Activated CD8-positive, alpha-beta memory T cell treated with anti-CD3 and anti-CD28 coated beads for 36 hours (primary cell): ENCODE measurements at regions not wholly inside any gene's neighbourhood (a gene's known extent, or its start where the extent isn't known, plus 50 kb on each side); places are given as distances from the start of the nearest gene placed in this dataset.
"Not testable (repeated sequence)": the region's sequence is repeated elsewhere in the genome, so short reads cannot be mapped to it uniquely, and the experiment has no call there.

Source experiments
- CTCF ChIA-PET: fragments of 350-600 bp; sonication (Branson Sonifier 250); formaldehyde crosslinking; loops from one replicate; lab custom pipeline; 2021; ENCODE audit warnings: antibody characterized with exemption; lab: Charles Lee
- POLR2A ChIA-PET: fragments of 350-600 bp; sonication (Branson Sonifier 250); formaldehyde crosslinking; loops from one replicate; lab custom pipeline; 2021; ENCODE audit warnings: antibody characterized with exemption; lab: Charles Lee

- ChIA-PET POLR2A (no interaction called here), CTCF (no interaction called here)
Measured at GRCh38 chr6:33903579-33903978, 99.8 kb upstream of the MLN start.

- ChIA-PET POLR2A (no interaction called here), CTCF (no interaction called here)
Measured at GRCh38 chr6:33902457-33902853, 98.7 kb upstream of the MLN start.

- ChIA-PET CTCF (no interaction called here), POLR2A (no interaction called here)
Measured at GRCh38 chr6:33901822-33902456, 98.1 kb upstream of the MLN start.

- ChIA-PET CTCF (no interaction called here), POLR2A (no interaction called here)
Measured at GRCh38 chr6:33898771-33899170, 95.0 kb upstream of the MLN start.

- ChIA-PET CTCF (no interaction called here), POLR2A (no interaction called here)
Measured at GRCh38 chr6:33897189-33897780, 93.5 kb upstream of the MLN start.

- CTCF ChIA-PET, result no interaction called here
- POLR2A ChIA-PET, result no interaction called here
Measured at GRCh38 chr6:33896391-33897188, 92.8 kb upstream of the MLN start.

GRCh38 chr6:33895988-33896387, 92.2 kb upstream of the MLN start:
- CTCF ChIA-PET, result no interaction called here
- POLR2A ChIA-PET, result no interaction called here

GRCh38 chr6:33895296-33895695, 91.5 kb upstream of the MLN start:
- POLR2A ChIA-PET, result no interaction called here
- CTCF ChIA-PET, result no interaction called here

- CTCF ChIA-PET, result no interaction called here
- POLR2A ChIA-PET, result no interaction called here
Measured at GRCh38 chr6:33894438-33894837, 90.6 kb upstream of the MLN start.

- ChIA-PET POLR2A (no interaction called here), CTCF (no interaction called here)
Measured at GRCh38 chr6:33892581-33893346, 89.0 kb upstream of the MLN start.

- CTCF ChIA-PET, result no interaction called here
- POLR2A ChIA-PET, result no interaction called here
Measured at GRCh38 chr6:33888664-33889200, 84.9 kb upstream of the MLN start.

- CTCF ChIA-PET, result no interaction called here
Measured at GRCh38 chr6:33888183-33888582, 84.4 kb upstream of the MLN start.

GRCh38 chr6:33886673-33887144, 82.9 kb upstream of the MLN start:
- ChIA-PET CTCF (no interaction called here), POLR2A (no interaction called here)

More at GRCh38 chr6:33888183-33888582, 84.4 kb upstream of the MLN start:
- POLR2A ChIA-PET, result no interaction called here

GRCh38 chr6:33885132-33886057, 81.6 kb upstream of the MLN start:
- CTCF ChIA-PET, result interaction anchor here (0.6 kb wide), 1 partner anchor 69 kb away, joined by 3 read pairs; no protein-coding TSS in a partner anchor
- POLR2A ChIA-PET, result no interaction called here

- POLR2A ChIA-PET, CTCF ChIA-PET: not testable (repeated sequence)
Measured at GRCh38 chr6:33883621-33884020, 79.8 kb upstream of the MLN start.

- ChIA-PET POLR2A (no interaction called here), CTCF (no interaction called here)
Measured at GRCh38 chr6:33882154-33882553, 78.4 kb upstream of the MLN start.

- ChIA-PET POLR2A (no interaction called here), CTCF (no interaction called here)
Measured at GRCh38 chr6:33880766-33881165, 77.0 kb upstream of the MLN start.

GRCh38 chr6:33880104-33880678, 76.4 kb upstream of the MLN start:
- POLR2A ChIA-PET, result no interaction called here
- CTCF ChIA-PET, result no interaction called here
